ENCODE measurements at regions not wholly inside any gene's neighbourhood (a gene's known extent, or its start where the extent isn't known, plus 50 kb on each side); places are given as distances from the start of the nearest gene placed in this dataset.
"Not testable (repeated sequence)": the region's sequence is repeated elsewhere in the genome, so short reads cannot be mapped to it uniquely, and the experiment has no call there.

GRCh38 chr1:80202118-80202517, 1195.6 kb upstream of the ADGRL4 start:
- TF ChIP-seq ZNF274 (IDR thresholded peaks at IDR 0.05; ENCODE audit: low read depth, low read length), result no peak
- H3K4me3 ChIP-seq (ENCODE audit: low read length), result no peak overlapping the region

DNA sequence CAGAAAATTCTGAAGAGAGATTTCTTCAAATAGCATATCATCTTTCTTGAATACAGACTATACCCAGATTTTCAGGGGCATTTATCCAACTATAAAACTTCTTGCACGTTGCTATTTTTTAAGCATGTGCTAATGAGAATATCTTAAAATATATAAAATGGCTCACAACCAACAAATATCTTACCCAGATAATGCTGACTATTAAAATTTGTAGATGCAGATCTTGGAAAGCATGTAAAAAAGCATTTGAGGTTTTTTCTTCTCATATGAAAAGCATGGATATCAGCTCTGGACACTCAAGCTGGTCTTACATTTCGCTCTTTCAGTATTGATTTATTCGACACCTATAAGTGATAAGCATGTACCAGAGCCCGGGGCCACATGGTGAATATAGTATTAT, 1187.7 kb upstream of the ADGRL4 start:
- no peak for TF ChIP-seq ZNF274 (IDR thresholded peaks at IDR 0.05; ENCODE audit: low read depth, low read length)

GRCh38 chr1:80181418-80181817, 1174.9 kb upstream of the ADGRL4 start:
- no peak for TF ChIP-seq ZNF274 (IDR thresholded peaks at IDR 0.05; ENCODE audit: low read depth, low read length)
- H3K4me3 ChIP-seq (ENCODE audit: low read length), result no peak overlapping the region

More for the DNA sequence above, 1187.7 kb upstream of the ADGRL4 start:
- H3K4me3 ChIP-seq (ENCODE audit: low read length), result no peak overlapping the region

DNA sequence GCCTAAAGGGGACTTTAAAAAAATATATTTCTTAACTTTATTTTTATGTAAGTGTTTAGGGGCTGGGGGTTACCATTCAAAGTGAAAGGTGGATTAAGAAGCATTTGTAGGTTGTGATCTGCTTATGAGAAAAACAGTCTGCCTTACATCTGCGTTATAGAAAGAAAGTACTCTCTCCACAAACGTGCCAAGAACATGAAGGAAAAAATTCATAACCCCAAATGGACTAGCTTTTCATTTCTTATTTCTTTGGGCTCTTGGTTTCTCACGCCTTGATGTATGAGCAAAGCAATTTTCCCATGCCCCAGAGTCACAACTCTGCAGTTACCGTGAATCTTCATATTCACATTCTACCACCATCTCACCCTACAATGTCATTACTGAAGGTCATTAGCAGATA, 1165.1 kb upstream of the ADGRL4 start:
- TF ChIP-seq ZNF274 (IDR thresholded peaks at IDR 0.05; ENCODE audit: low read depth, low read length), result no peak
- no peak overlapping the region for H3K4me3 ChIP-seq (ENCODE audit: low read length)

DNA sequence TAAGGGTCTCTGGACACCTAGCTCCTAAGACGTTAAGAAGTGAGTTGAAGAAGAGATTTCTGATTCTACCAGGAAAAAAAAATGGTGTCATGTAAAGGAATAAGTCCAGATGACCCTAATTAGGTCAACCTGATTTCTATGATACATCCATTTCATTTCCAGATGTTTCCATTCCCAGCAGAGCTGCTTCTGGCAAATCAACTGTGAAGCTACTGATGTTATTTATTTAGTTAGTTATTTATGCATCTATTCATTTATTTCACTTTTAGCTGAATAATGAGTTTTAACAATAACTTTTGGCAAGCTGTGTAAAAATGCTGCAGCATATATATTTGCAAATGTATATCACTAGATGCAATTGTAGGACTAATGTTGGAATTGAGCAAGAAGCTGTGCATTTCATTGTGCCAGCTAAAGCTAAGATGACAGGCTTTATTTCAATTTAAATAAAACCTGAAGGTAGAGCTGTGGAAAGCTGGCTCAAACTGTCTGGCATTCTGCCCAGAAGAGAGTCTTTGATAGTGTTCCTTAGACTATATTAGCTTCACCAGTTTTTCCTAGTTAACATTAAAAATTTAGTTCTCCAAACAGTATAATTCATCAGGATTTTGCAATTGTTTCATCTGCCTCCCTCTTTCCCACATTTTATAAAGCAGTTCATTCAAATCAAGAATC, 1164.4 kb upstream of the ADGRL4 start:
- no peak for TF ChIP-seq ZNF274 (IDR thresholded peaks at IDR 0.05; ENCODE audit: low read depth, low read length)
- H3K4me3 ChIP-seq (ENCODE audit: low read length), result no peak overlapping the region

DNA sequence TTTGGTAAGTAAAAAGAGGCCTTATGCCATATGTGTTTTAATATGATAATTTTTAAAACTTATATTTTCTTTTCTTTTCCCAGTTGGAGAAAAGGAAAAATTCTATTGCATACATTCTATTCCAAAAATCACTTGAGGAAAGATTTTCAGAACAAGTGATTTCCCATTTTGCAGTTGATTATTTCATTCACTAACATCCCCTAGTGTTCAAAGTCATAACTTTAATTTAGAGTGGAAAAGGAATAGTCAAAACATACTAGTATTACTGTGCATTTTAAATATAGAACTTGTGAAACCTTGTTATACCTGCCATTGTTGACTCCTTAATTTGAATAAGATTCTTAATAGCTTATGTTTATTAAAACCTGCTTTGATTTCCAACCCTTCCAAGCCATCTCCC, 1157.6 kb upstream of the ADGRL4 start:
- no peak overlapping the region for H3K4me3 ChIP-seq (ENCODE audit: low read length)
- no peak for TF ChIP-seq ZNF274 (IDR thresholded peaks at IDR 0.05; ENCODE audit: low read depth, low read length)

GRCh38 chr1:80163686-80164085, 1157.2 kb upstream of the ADGRL4 start:
- no peak for TF ChIP-seq ZNF274 (IDR thresholded peaks at IDR 0.05; ENCODE audit: low read depth, low read length)
- no peak overlapping the region for H3K4me3 ChIP-seq (ENCODE audit: low read length)

GRCh38 chr1:80158771-80159170, 1152.2 kb upstream of the ADGRL4 start:
- TF ChIP-seq ZNF274 (IDR thresholded peaks at IDR 0.05; ENCODE audit: low read depth, low read length), result no peak
- no peak overlapping the region for H3K4me3 ChIP-seq (ENCODE audit: low read length)

DNA sequence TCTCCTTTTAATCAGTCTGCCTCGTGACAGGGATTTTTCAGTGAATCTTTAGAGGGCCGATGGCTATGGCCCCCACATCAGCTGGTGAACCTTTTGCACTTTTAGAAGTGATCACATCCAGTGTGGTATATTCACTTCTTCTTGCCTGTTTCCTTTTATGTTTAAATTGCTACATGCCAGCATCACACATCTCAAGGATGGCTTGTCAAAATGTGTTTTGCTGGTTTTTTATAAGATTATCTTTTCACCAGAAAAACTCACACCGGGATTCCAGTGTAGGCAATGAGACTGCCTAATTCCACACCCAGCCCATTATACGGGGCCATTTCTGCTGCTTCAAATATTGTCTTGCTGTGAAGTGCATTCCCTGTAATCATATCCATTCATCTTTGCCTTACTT, 1151.7 kb upstream of the ADGRL4 start:
- H3K4me3 ChIP-seq (ENCODE audit: low read length), result no peak overlapping the region
- TF ChIP-seq ZNF274 (IDR thresholded peaks at IDR 0.05; ENCODE audit: low read depth, low read length), result no peak

DNA sequence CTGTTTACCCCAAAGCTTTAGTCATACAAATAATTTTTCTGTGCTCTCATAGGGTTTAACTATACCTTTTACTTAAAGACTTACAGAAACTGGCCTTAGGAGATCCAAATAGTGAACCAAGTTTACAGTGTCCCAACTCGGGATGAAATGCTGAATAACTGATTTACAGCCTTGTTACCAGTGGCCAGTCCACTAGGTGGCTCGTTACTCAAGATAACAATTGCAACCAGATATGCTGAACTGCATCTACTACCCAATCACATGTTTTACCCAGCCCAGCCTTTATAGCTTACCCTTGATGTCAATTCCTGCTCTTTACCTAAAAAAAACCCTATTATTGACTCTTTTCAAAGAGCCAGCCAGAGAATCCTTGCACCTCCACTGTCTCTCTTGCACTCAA, 1148.8 kb upstream of the ADGRL4 start:
- no peak overlapping the region for H3K4me3 ChIP-seq (ENCODE audit: low read length)
- TF ChIP-seq ZNF274 (IDR thresholded peaks at IDR 0.05; ENCODE audit: low read depth, low read length), result no peak

- no peak for TF ChIP-seq ZNF274 (IDR thresholded peaks at IDR 0.05; ENCODE audit: low read depth, low read length)
- no peak overlapping the region for H3K4me3 ChIP-seq (ENCODE audit: low read length)
These were observed 1147.6 kb upstream of the ADGRL4 start for GRCh38 chr1:80154176-80154575.

DNA sequence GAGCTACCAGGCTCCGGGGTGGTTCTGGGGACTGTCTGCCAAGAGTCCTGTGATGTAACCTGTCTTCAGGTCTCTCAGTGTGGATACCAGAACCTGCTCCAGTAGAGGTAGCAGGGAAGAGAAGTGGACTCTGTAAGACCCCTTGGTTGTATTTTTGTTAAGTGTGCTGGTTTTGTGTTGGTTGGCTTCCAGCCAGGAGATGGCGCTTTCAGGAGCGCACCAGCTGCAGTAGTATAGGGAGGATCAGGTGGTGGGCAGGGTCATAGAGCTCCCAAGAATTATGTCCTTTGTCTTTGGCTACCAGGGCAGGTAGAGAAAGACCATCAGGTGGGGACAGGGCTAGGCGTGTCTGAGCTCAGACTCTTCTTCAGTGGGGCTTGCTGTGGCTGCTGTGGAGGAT, 1147.2 kb upstream of the ADGRL4 start:
- H3K4me3 ChIP-seq (ENCODE audit: low read length), result no peak overlapping the region
- TF ChIP-seq ZNF274 (IDR thresholded peaks at IDR 0.05; ENCODE audit: low read depth, low read length), result no peak

DNA sequence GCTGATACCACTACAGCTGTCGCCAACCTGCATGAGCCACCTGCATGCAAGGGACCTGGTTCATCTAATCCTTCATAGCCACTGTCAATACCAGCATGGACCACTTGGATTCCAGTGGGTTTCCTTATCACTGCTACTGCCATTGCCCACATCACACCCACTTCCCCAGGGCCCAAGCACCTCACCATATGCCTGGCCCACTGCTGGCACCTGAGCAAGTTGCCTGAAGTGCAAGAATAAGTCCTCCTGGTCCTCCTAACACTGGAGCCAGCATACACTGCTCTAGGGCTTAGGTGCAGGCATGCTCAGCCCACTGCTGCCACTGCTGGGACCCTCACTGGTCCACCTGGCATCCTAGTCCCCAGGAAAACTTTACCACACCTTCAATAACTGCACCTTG, 1136.8 kb upstream of the ADGRL4 start:
- H3K4me3 ChIP-seq (ENCODE audit: low read length), result no peak overlapping the region
- no peak for TF ChIP-seq ZNF274 (IDR thresholded peaks at IDR 0.05; ENCODE audit: low read depth, low read length)

GRCh38 chr1:80137946-80138602, 1131.5 kb upstream of the ADGRL4 start:
- not testable (repeated sequence) for H3K4me3 ChIP-seq (ENCODE audit: low read length)

DNA sequence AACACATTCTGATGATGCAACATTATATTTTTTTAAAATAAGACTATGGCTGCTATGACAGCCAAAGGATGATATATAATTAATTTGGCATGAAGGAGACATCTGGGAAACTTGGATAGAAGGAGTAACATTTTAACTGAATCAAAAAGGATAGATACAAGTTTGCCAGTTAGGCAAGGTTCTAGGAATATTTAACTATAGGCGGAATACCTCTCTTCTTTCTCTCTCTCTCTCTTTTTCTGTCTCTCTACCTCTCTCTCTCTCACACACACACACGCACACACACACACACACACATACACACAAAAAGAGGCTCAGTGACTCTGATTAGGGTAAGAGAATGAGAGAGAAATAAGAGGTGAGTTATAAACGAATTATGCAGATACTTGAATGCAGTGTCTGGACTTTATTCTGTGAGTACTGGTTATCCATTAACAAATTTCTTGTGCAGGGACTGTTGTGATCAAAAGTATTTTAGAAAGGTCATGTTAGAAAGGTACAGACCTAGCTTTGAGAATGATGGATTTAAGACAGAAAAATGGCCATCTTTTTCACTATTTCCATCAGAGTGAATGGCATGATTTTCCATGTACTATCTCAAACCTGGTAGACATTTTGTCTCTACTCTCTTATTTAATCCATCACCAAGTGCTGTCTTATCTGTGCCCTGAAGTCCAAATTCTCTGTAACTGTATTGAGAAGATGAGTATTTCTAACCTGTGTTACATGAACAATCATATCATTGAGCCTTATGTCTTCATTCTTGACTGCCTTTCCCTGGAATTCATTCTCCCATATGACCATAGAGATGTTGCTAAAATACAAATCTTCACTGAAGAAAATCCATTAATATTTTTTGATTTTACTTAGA, 1106.9 kb upstream of the ADGRL4 start:
- no peak for TF ChIP-seq ZNF274 (IDR thresholded peaks at IDR 0.05; ENCODE audit: low read depth, low read length)
- no peak overlapping the region for H3K4me3 ChIP-seq (ENCODE audit: low read length)
